GM12878 (cell line): ENCODE measurements at regions not wholly inside any gene's neighbourhood (a gene's known extent, or its start where the extent isn't known, plus 50 kb on each side); places are given as distances from the start of the nearest gene placed in this dataset.

ENCODE experiments used
- ATAC-seq: fragments of 200-7000 bp; cut with Tn5 transposase; 3 replicates; pipeline ENCODE4 v1.9.1; 2020; ENCODE audit warnings: mild to moderate bottlenecking, moderate library complexity
- BruUV-seq: library from RNA; stranded (reverse); fragments of 400-500 nt; replicated peaks from 2 replicates; lab custom pipeline; 2021; lab: Mats Ljungman, UMichigan
- CTCF ChIA-PET: fragments of 300-600 bp; sonication (Branson Sonifier 250); formaldehyde crosslinking; extraction: SDS; loops from one replicate; lab custom pipeline; 2021; ENCODE audit warnings: inconsistent platforms; lab: Yijun Ruan, JAX
- POLR2A ChIA-PET: fragments of 350-600 bp; formaldehyde crosslinking; extraction: SDS; loops from one replicate; lab custom pipeline; 2021; ENCODE audit warnings: inconsistent platforms; lab: Charles Lee
- RAD21 ChIA-PET: fragments of 300-600 bp; sonication (Branson Sonifier 250); formaldehyde crosslinking; loops from one replicate; lab custom pipeline; 2023; ENCODE audit warnings: antibody characterized with exemption; ENCODE audit not compliant: unreplicated experiment; lab: Charles Lee
- SMC1A ChIA-PET: fragments of 300-600 bp; sonication (Branson Sonifier 250); formaldehyde crosslinking; loops from one replicate; lab custom pipeline; 2023; ENCODE audit not compliant: unreplicated experiment, uncharacterized antibody; lab: Charles Lee
- DNase-seq: peaks from one replicate; pipeline ENCODE4 v3.0.0-alpha.2; 2011; ENCODE audit warnings: low read depth, low spot score
- FAIRE-seq: peaks from 3 replicates; lab custom pipeline; 2011; peaks lifted over from hg19 to GRCh38; lab: Jason Lieb, UNC
- H2AFZ ChIP-seq: 2 replicates; pipeline ENCODE4 v1.6.0; 2011; ENCODE audit warnings: low read depth, low read length, control low read depth; ENCODE audit not compliant: control insufficient read depth
- H3K27ac ChIP-seq: 2 replicates; pipeline ENCODE4 v1.5.1; 2011; ENCODE audit warnings: control low read depth; ENCODE audit not compliant: control insufficient read depth, insufficient read depth
- H3K27me3 ChIP-seq, 2 experiments: replicated peaks in 1 of 2; 2 replicates each; pipeline versions ENCODE4 v1.6.0 to v1.6.1; 2011; ENCODE audit warnings: low read length in 1 of 2; ENCODE audit not compliant: control insufficient read depth in 2 of 2, insufficient read depth in 2 of 2
- H3K36me3 ChIP-seq, 2 experiments: 2 replicates each; pipeline ENCODE4 v1.5.1; 2011; ENCODE audit warnings: low read length in 1 of 2; ENCODE audit not compliant: control insufficient read depth in 2 of 2, insufficient read depth in 2 of 2
- H3K4me1 ChIP-seq: 2 replicates; pipeline ENCODE4 v1.6.1; 2011; ENCODE audit warnings: mild to moderate bottlenecking, low read length, moderate library complexity, mixed read lengths; ENCODE audit not compliant: control insufficient read depth, insufficient read depth
- H3K4me2 ChIP-seq: 2 replicates; pipeline ENCODE4 v1.6.0; 2011; ENCODE audit warnings: control low read depth; ENCODE audit not compliant: control insufficient read depth, insufficient read depth
- H3K4me3 ChIP-seq: fragments of 200-600 bp; sonication (generic); 2 replicates; pipeline ENCODE4 v1.5.1; 2016
- H3K79me2 ChIP-seq: 2 replicates; pipeline ENCODE4 v1.6.0; 2011; ENCODE audit warnings: low read length; ENCODE audit not compliant: control insufficient read depth, insufficient read depth
- H3K9ac ChIP-seq: 2 replicates; pipeline ENCODE4 v1.8.0; 2011; ENCODE audit warnings: low read length, control low read depth, mixed read lengths; ENCODE audit not compliant: control insufficient read depth, insufficient read depth
- H3K9me3 ChIP-seq: replicated peaks from 3 replicates; pipeline ENCODE4 v1.5.1; 2011; ENCODE audit warnings: mild to moderate bottlenecking, low read length; ENCODE audit not compliant: control insufficient read depth, insufficient read depth
- H4K20me1 ChIP-seq: 2 replicates; pipeline ENCODE4 v1.6.0; 2011; ENCODE audit not compliant: control insufficient read depth, insufficient read depth
- BHLHE40 ChIP-seq, 2 experiments: fragments of 450-650 bp in 1 of 2; IDR thresholded peaks; 2 replicates each; pipeline ENCODE4 v1.6.1; 2011 to 2017; ENCODE audit warnings: low read depth in 2 of 2, borderline replicate concordance in 1 of 2, improper control_type of control experiment in 1 of 2, low read length in 1 of 2, mild to moderate bottlenecking in 1 of 2
- CBFB ChIP-seq: IDR thresholded peaks from 2 replicates; pipeline ENCODE4 v1.6.1; 2016; ENCODE audit warnings: antibody characterized with exemption, low read depth
- CHD2 ChIP-seq: IDR thresholded peaks from 2 replicates; pipeline ENCODE4 v1.6.1; 2011; ENCODE audit warnings: low read depth, low read length, improper control_type of control experiment, borderline replicate concordance
- CHD4 ChIP-seq: fragments of 200-600 bp; sonication (generic); IDR thresholded peaks from 2 replicates; pipeline ENCODE4 v1.6.1; 2016; ENCODE audit warnings: mild to moderate bottlenecking
- E2F4 ChIP-seq: IDR thresholded peaks from 2 replicates; pipeline ENCODE4 v1.6.1; 2012; ENCODE audit warnings: low read depth, low read length, improper control_type of control experiment
- EED ChIP-seq: sonication (generic); IDR thresholded peaks from 2 replicates; pipeline ENCODE4 v1.6.1; 2016; ENCODE audit warnings: antibody characterized with exemption, low read depth
- IRF5 ChIP-seq: fragments of 450-650 bp; IDR thresholded peaks from 2 replicates; pipeline ENCODE4 v1.6.1; 2017; ENCODE audit warnings: borderline replicate concordance
- KLF5 ChIP-seq: fragments of 450-650 bp; IDR thresholded peaks from 2 replicates; pipeline ENCODE4 v1.6.1; 2014; ENCODE audit warnings: mild to moderate bottlenecking; ENCODE audit not compliant: partially characterized antibody
- MEF2A ChIP-seq: IDR thresholded peaks from 2 replicates; pipeline ENCODE4 v1.6.1; 2011; ENCODE audit warnings: low read depth, mild to moderate bottlenecking, low read length, moderate library complexity; ENCODE audit not compliant: insufficient read depth
- MTA2 ChIP-seq: fragments of 450-650 bp; IDR thresholded peaks from 2 replicates; pipeline ENCODE4 v1.6.1; 2016; ENCODE audit warnings: low read depth, mild to moderate bottlenecking, moderate library complexity
- MXI1 ChIP-seq: fragments of 150-350 bp; IDR thresholded peaks from 2 replicates; pipeline ENCODE4 v1.6.1; 2011; ENCODE audit warnings: low read depth, mild to moderate bottlenecking, inconsistent platforms, low read length, improper control_type of control experiment
- NFYA ChIP-seq: IDR thresholded peaks from 2 replicates; pipeline ENCODE4 v1.6.1; 2011; ENCODE audit warnings: low read depth, mild to moderate bottlenecking, low read length, improper control_type of control experiment, borderline replicate concordance
- RBBP5 ChIP-seq: fragments of 200-600 bp; sonication (generic); conservative IDR thresholded peaks from 2 replicates; pipeline ENCODE4 v1.6.1; 2016
- SRF ChIP-seq, 2 experiments: IDR thresholded peaks; 2 replicates each; pipeline ENCODE4 v1.6.1; 2011; ENCODE audit warnings: low read depth in 2 of 2, low read length in 2 of 2, mild to moderate bottlenecking in 1 of 2, moderate library complexity in 1 of 2
- SUZ12 ChIP-seq: fragments of 200-600 bp; sonication (generic); IDR thresholded peaks from one replicate; pipeline ENCODE4 v1.6.1; 2018; ENCODE audit warnings: antibody characterized with exemption, mild to moderate bottlenecking; ENCODE audit not compliant: unreplicated experiment
- TAF1 ChIP-seq: IDR thresholded peaks from 2 replicates; pipeline ENCODE4 v1.6.1; 2011; ENCODE audit warnings: mild to moderate bottlenecking, low read depth, low read length, borderline replicate concordance
- ZBTB11 ChIP-seq: fragments of 450-650 bp; formaldehyde crosslinking; IDR thresholded peaks from 2 replicates; pipeline ENCODE4 v1.5.0; 2022; ENCODE audit warnings: mild to moderate bottlenecking, missing genetic modification characterization
- ZNF274 ChIP-seq: IDR thresholded peaks from one replicate; pipeline ENCODE4 v1.8.0; 2011; ENCODE audit not compliant: insufficient read length, insufficient read depth
- WGBS: methylation state at CpG from one replicate; pipeline ENCODE4 v1.1.6; 2016; ENCODE audit warnings: low lambda C conversion rate; ENCODE audit not compliant: insufficient replicate concordance, insufficient coverage; ENCODE audit errors: missing lambda C conversion rate; 5-methylcytosine and 5-hydroxymethylcytosine counted together
- in situ Hi-C: fragments of 300-500 bp; cut with MboI; formaldehyde crosslinking; loops from 9 replicates; pipeline ENCODE4 v1.14.3; 2018; ENCODE audit warnings: mixed read lengths
- intact Hi-C: fragments of 100-400 bp; cut with micrococcal nuclease; formaldehyde crosslinking; loops from one replicate; pipeline ENCODE4 v1.14.2; 2022; ENCODE audit not compliant: unreplicated experiment

- Histone ChIP-seq H3K4me2 (no peak overlapping the region), H3K4me1 (no peaks in the 10 kb centered on the region), H3K27me3 (no peaks in the 10 kb centered on the region), H2AFZ (no peak overlapping the region), H4K20me1 (no peaks in the 10 kb centered on the region), H3K9ac (no peak overlapping the region), H3K9me3 (no peaks in the 10 kb centered on the region), H3K36me3 (peaks cover 9 to 19% of the 10 kb centered on the region in 2 experiments), H3K79me2 (no peaks in the 10 kb centered on the region), H3K27ac (no peak overlapping the region), H3K4me3 (no peak overlapping the region)
- BruUV-seq, result no TSS peak
- TF ChIP-seq IRF5 (no peak), SUZ12 (no peak), NFYA (no peak), MTA2 (no peak), E2F4 (no peak), MEF2A (no peak), CHD4 (no peak), EED (no peak), BHLHE40 (IDR thresholded peaks at IDR 0.05; ENCODE audit: borderline replicate concordance in 1 of 2, low read depth in 2 of 2, low read length in 1 of 2) (no peak), CBFB (no peak), ZBTB11 (CRISPR knock-in tag) (no peak), MXI1 (no peak), CHD2 (no peak), RBBP5 (no peak), TAF1 (no peak), ZNF274 (no peak), KLF5 (no peak), SRF (IDR thresholded peaks at IDR 0.05; ENCODE audit: low read depth in 2 of 2, low read length in 2 of 2) (no peak)
- no peak for FAIRE-seq
- CTCF ChIA-PET, result no interaction called here
- RAD21 ChIA-PET, result interaction anchor here (1.5 kb wide), 1 partner anchor 11 kb away, joined by 4 read pairs; no protein-coding TSS in a partner anchor
- WGBS, result 97% methylated on average over 4 of the region's 4 CpGs
- POLR2A ChIA-PET, result no interaction called here
- in situ Hi-C loops, result no loop called here
- no peak for DNase-seq
- SMC1A ChIA-PET, result interaction anchor here (0.9 to 2.1 kb wide), 2 partner anchors 9 to 365 kb away, joined by 4 to 6 read pairs; no protein-coding TSS in a partner anchor
- no peak for ATAC-seq
- intact Hi-C loops, result no loop called here
These were observed 243.7 kb upstream of the RGS6 start for GRCh38 chr14:71688576-71688975.
